OCI-LY7 (cell line): ENCODE measurements at regions not wholly inside any gene's neighbourhood (a gene's known extent, or its start where the extent isn't known, plus 50 kb on each side); places are given as distances from the start of the nearest gene placed in this dataset.

Experiments
- EZH2phosphoT487 ChIP-seq: fragments of 200-600 bp; sonication (generic); IDR thresholded peaks from 2 replicates; pipeline ENCODE4 v1.6.1; 2018; ENCODE audit warnings: low read depth, borderline replicate concordance, mild to moderate bottlenecking, mixed run types, antibody characterized with exemption, low read length, moderate library complexity, mixed read lengths
- TF ChIP-seq, protein P1 (sequence below): fragments of 200-600 bp; sonication (generic); conservative IDR thresholded peaks from 2 replicates; pipeline ENCODE4 v1.5.1; 2014; ENCODE audit warnings: mild to moderate bottlenecking, antibody characterized with exemption, low read length, moderate library complexity, mixed read lengths

DNA sequence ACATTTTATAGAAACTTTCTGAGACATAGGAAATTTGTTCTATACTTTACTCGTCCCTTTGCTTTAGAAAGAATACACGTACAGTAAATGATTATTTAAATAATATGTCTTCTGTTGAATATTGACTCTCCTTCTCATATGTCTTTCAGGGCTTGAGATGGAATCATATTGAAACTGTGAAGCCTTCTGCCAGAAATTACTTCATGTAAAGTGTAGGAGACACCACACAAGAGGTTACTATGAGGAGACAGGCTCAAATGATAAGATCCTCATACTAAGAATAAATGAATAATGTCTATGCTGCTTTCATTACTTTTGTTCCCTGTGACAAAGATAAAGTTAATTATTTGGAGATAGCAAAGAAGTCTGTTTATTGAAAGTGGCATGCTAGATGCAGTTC, 1240.3 kb upstream of the MAP3K7 start:
- TF ChIP-seq EZH2phosphoT487 = no peak
- TF ChIP-seq, protein P1, sequence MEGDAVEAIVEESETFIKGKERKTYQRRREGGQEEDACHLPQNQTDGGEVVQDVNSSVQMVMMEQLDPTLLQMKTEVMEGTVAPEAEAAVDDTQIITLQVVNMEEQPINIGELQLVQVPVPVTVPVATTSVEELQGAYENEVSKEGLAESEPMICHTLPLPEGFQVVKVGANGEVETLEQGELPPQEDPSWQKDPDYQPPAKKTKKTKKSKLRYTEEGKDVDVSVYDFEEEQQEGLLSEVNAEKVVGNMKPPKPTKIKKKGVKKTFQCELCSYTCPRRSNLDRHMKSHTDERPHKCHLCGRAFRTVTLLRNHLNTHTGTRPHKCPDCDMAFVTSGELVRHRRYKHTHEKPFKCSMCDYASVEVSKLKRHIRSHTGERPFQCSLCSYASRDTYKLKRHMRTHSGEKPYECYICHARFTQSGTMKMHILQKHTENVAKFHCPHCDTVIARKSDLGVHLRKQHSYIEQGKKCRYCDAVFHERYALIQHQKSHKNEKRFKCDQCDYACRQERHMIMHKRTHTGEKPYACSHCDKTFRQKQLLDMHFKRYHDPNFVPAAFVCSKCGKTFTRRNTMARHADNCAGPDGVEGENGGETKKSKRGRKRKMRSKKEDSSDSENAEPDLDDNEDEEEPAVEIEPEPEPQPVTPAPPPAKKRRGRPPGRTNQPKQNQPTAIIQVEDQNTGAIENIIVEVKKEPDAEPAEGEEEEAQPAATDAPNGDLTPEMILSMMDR = no peak
